GM23248 (cell line): ENCODE measurements at regions not wholly inside any gene's neighbourhood (a gene's known extent, or its start where the extent isn't known, plus 50 kb on each side); places are given as distances from the start of the nearest gene placed in this dataset.
"Not testable (repeated sequence)": the region's sequence is repeated elsewhere in the genome, so short reads cannot be mapped to it uniquely, and the experiment has no call there.

Experiments
- DNase-seq: peaks from one replicate; pipeline ENCODE4 v3.0.0-alpha.2; 2015
- H2AFZ ChIP-seq: fragments of 200-600 bp; sonication (generic); 2 replicates; pipeline ENCODE4 v1.6.1; 2016; ENCODE audit warnings: antibody characterized with exemption
- H3F3A ChIP-seq: fragments of 200-600 bp; sonication (generic); 2 replicates; pipeline ENCODE4 v1.6.1; 2016; ENCODE audit warnings: mild to moderate bottlenecking, antibody characterized with exemption, mixed run types; ENCODE audit not compliant: insufficient read depth
- H3K27ac ChIP-seq: fragments of 200-600 bp; sonication (generic); 2 replicates; pipeline ENCODE4 v1.5.1; 2016; ENCODE audit warnings: mild to moderate bottlenecking
- H3K27me3 ChIP-seq: fragments of 200-600 bp; sonication (generic); replicated peaks from 2 replicates; pipeline ENCODE4 v1.6.1; 2016; ENCODE audit warnings: mild to moderate bottlenecking; ENCODE audit not compliant: insufficient read depth
- H3K36me3 ChIP-seq: fragments of 200-600 bp; sonication (generic); 2 replicates; pipeline ENCODE4 v1.6.1; 2016; ENCODE audit warnings: low read depth, mild to moderate bottlenecking
- H3K4me1 ChIP-seq: fragments of 200-600 bp; sonication (generic); 2 replicates; pipeline ENCODE4 v1.6.1; 2016; ENCODE audit warnings: mild to moderate bottlenecking; ENCODE audit not compliant: insufficient read depth
- H3K4me2 ChIP-seq: fragments of 200-600 bp; sonication (generic); one replicate; pipeline ENCODE4 v1.6.1; 2016; ENCODE audit warnings: mild to moderate bottlenecking; ENCODE audit not compliant: unreplicated experiment
- H3K4me3 ChIP-seq: fragments of 200-600 bp; sonication (generic); 2 replicates; pipeline ENCODE4 v1.5.1; 2016; ENCODE audit warnings: mild to moderate bottlenecking
- H3K79me2 ChIP-seq: fragments of 200-600 bp; sonication (generic); 2 replicates; pipeline ENCODE4 v1.6.1; 2016; ENCODE audit warnings: mild to moderate bottlenecking; ENCODE audit not compliant: insufficient read depth
- H3K9ac ChIP-seq: fragments of 200-600 bp; sonication (generic); 2 replicates; pipeline ENCODE4 v1.6.1; 2016; ENCODE audit warnings: mild to moderate bottlenecking
- H3K9me2 ChIP-seq: fragments of 200-600 bp; sonication (generic); 2 replicates; pipeline ENCODE4 v1.6.1; 2016; ENCODE audit warnings: mixed run types, mild to moderate bottlenecking, moderate library complexity; ENCODE audit not compliant: insufficient read depth
- H3K9me3 ChIP-seq: fragments of 200-600 bp; sonication (generic); one replicate; pipeline ENCODE4 v1.6.1; 2017; ENCODE audit warnings: low read depth
- H4K20me1 ChIP-seq: fragments of 200-600 bp; sonication (generic); 2 replicates; pipeline ENCODE4 v1.6.0; 2016; ENCODE audit not compliant: insufficient read depth
- EZH2 ChIP-seq: fragments of 200-600 bp; sonication (generic); IDR thresholded peaks from 2 replicates; pipeline ENCODE4 v1.6.1; 2018; ENCODE audit warnings: antibody characterized with exemption, mild to moderate bottlenecking; ENCODE audit not compliant: insufficient read depth, poor library complexity, severe bottlenecking
- EZH2phosphoT487 ChIP-seq: fragments of 200-600 bp; sonication (generic); IDR thresholded peaks from 2 replicates; pipeline ENCODE4 v1.6.1; 2018; ENCODE audit warnings: antibody characterized with exemption, moderate library complexity, mild to moderate bottlenecking, low read depth; ENCODE audit not compliant: insufficient read depth
- WGBS, 2 experiments: methylation state at CpG; one replicate each; pipeline ENCODE4 v1.1.6; 2015 to 2017; ENCODE audit warnings: low lambda C conversion rate in 2 of 2, low coverage in 1 of 2; ENCODE audit errors: missing lambda C conversion rate in 2 of 2; 5-methylcytosine and 5-hydroxymethylcytosine counted together
- in situ Hi-C: fragments of 300-500 bp; cut with MboI; formaldehyde crosslinking; loops from 2 replicates; pipeline ENCODE4 v1.15.0; 2020

GRCh38 chr7:106582365-106582764, 78.6 kb downstream of the CCDC71L start:
- in situ Hi-C loops: no loop called here
- H3K9me2 ChIP-seq: no peaks in the 10 kb centered on the region
- no peaks in the 10 kb centered on the region for H3K27me3 ChIP-seq
- no peak overlapping the region for H3K4me3 ChIP-seq
- no peaks in the 10 kb centered on the region for H3K9me3 ChIP-seq
- no peak overlapping the region for H3K9ac ChIP-seq
- H3K4me1 ChIP-seq: peaks cover 12% of the 10 kb centered on the region; the same call in 1 of the 2 replicates
- peaks cover 23% of the 10 kb centered on the region for H3F3A ChIP-seq
- WGBS, 2 experiments: 93 to 94% methylated on average over 2 of the region's 2 CpGs
- H3K4me2 ChIP-seq: no peak overlapping the region
- DNase-seq: no peak
- no peaks in the 10 kb centered on the region for H4K20me1 ChIP-seq
- no peaks in the 10 kb centered on the region for H3K36me3 ChIP-seq
- no peak overlapping the region for H2AFZ ChIP-seq
- no peak for TF ChIP-seq EZH2phosphoT487
- no peak for TF ChIP-seq EZH2
- no peaks in the 10 kb centered on the region for H3K79me2 ChIP-seq
- H3K27ac ChIP-seq: no peak overlapping the region

- H3K4me3 ChIP-seq, H3K9ac ChIP-seq: not testable (repeated sequence)
These were observed 81.9 kb downstream of the CCDC71L start for GRCh38 chr7:106579086-106579485.

GRCh38 chr7:106575138-106575823, 85.7 kb downstream of the CCDC71L start:
- Histone ChIP-seq H3K4me3 (no peak overlapping the region), H3K4me1 (peaks cover 6% of the 10 kb centered on the region; the same call in 1 of the 2 replicates), H3K36me3 (no peaks in the 10 kb centered on the region), H3K9me2 (no peaks in the 10 kb centered on the region), H3K27ac (no peak overlapping the region), H3K9ac (no peak overlapping the region), H2AFZ (no peak overlapping the region), H3K4me2 (no peak overlapping the region), H3K27me3 (no peaks in the 10 kb centered on the region), H3F3A (no peaks in the 10 kb centered on the region), H3K79me2 (no peaks in the 10 kb centered on the region), H3K9me3 (no peaks in the 10 kb centered on the region), H4K20me1 (no peaks in the 10 kb centered on the region)
- in situ Hi-C loops: no loop called here
- no peak for DNase-seq
- WGBS, 2 experiments: 90% methylated on average over 6 of the region's 6 CpGs
- TF ChIP-seq EZH2 (no peak), EZH2phosphoT487 (no peak)

More at GRCh38 chr7:106579086-106579485, 81.9 kb downstream of the CCDC71L start:
- DNase-seq, H4K20me1 ChIP-seq, in situ Hi-C loops, H3K4me2 ChIP-seq, H3K9me3 ChIP-seq, H3K36me3 ChIP-seq, H3K27me3 ChIP-seq, H2AFZ ChIP-seq, H3K9me2 ChIP-seq, H3K79me2 ChIP-seq, H3K27ac ChIP-seq: not testable (repeated sequence)
- H3F3A ChIP-seq: peaks cover 16% of the 10 kb centered on the region
- 91 to 94% methylated on average over 10 to 13 of the region's 13 CpGs for WGBS, 2 experiments
- peaks cover 12% of the 10 kb centered on the region; the same call in 1 of the 2 replicates for H3K4me1 ChIP-seq

GRCh38 chr7:106573738-106574137, 87.2 kb downstream of the CCDC71L start:
- no peaks in the 10 kb centered on the region for H3F3A ChIP-seq

GRCh38 chr7:106573125-106573663, 87.8 kb downstream of the CCDC71L start:
- no peak overlapping the region for H3K4me3 ChIP-seq
- H3K27ac ChIP-seq: no peak overlapping the region
- no peak for DNase-seq
- no peaks in the 10 kb centered on the region for H4K20me1 ChIP-seq
- H3K9me2 ChIP-seq: no peaks in the 10 kb centered on the region
- H3K36me3 ChIP-seq: no peaks in the 10 kb centered on the region
- TF ChIP-seq EZH2phosphoT487 (no peak), EZH2 (no peak)
- H2AFZ ChIP-seq: no peak overlapping the region
- in situ Hi-C loops: no loop called here
- no peak overlapping the region for H3K9ac ChIP-seq
- no peaks in the 10 kb centered on the region for H3K9me3 ChIP-seq
- 92 to 100% methylated on average over 1 of the region's 1 CpG for WGBS, 2 experiments
- H3K4me2 ChIP-seq: no peak overlapping the region
- H3K4me1 ChIP-seq: peaks cover 12% of the 10 kb centered on the region
- H3F3A ChIP-seq: no peaks in the 10 kb centered on the region
- no peaks in the 10 kb centered on the region for H3K79me2 ChIP-seq
- no peaks in the 10 kb centered on the region for H3K27me3 ChIP-seq

More at GRCh38 chr7:106573738-106574137, 87.2 kb downstream of the CCDC71L start:
- no peak for DNase-seq
- no peak overlapping the region for H2AFZ ChIP-seq
- H3K4me3 ChIP-seq: no peak overlapping the region
- H3K27me3 ChIP-seq: no peaks in the 10 kb centered on the region
- 81 to 82% methylated on average over 3 of the region's 3 CpGs for WGBS, 2 experiments
- no peak for TF ChIP-seq EZH2phosphoT487
- TF ChIP-seq EZH2: no peak
- no peaks in the 10 kb centered on the region for H3K36me3 ChIP-seq
- H3K27ac ChIP-seq: no peak overlapping the region
- peaks cover 6% of the 10 kb centered on the region for H3K4me1 ChIP-seq
- no peaks in the 10 kb centered on the region for H4K20me1 ChIP-seq
- no peak overlapping the region for H3K4me2 ChIP-seq
- no peaks in the 10 kb centered on the region for H3K79me2 ChIP-seq
- no peaks in the 10 kb centered on the region for H3K9me3 ChIP-seq
- no peaks in the 10 kb centered on the region for H3K9me2 ChIP-seq
- in situ Hi-C loops: no loop called here
- H3K9ac ChIP-seq: no peak overlapping the region
